Parathyroid adenoma (tissue), 2 donors: ENCODE measurements at regions not wholly inside any gene's neighbourhood (a gene's known extent, or its start where the extent isn't known, plus 50 kb on each side); places are given as distances from the start of the nearest gene placed in this dataset.

Source experiments
- H2AFZ ChIP-seq: fragments of 300-600 bp; sonication (generic); one replicate; pipeline ENCODE4 v1.7.0; 2017; ENCODE audit warnings: antibody characterized with exemption, mild to moderate bottlenecking
- H3K27ac ChIP-seq: fragments of 300-600 bp; sonication (generic); one replicate; pipeline ENCODE4 v1.7.0; 2017
- H3K27me3 ChIP-seq: fragments of 300-600 bp; sonication (generic); one replicate; pipeline ENCODE4 v1.7.0; 2017; ENCODE audit warnings: low read length; ENCODE audit not compliant: control insufficient read depth, insufficient read depth
- H3K36me3 ChIP-seq: fragments of 300-600 bp; sonication (generic); one replicate; pipeline ENCODE4 v1.7.0; 2017; ENCODE audit warnings: low read length; ENCODE audit not compliant: control insufficient read depth, insufficient read depth
- H3K4me1 ChIP-seq: fragments of 300-600 bp; sonication (generic); one replicate; pipeline ENCODE4 v1.7.0; 2017; ENCODE audit warnings: control low read depth
- H3K4me2 ChIP-seq: fragments of 300-600 bp; sonication (generic); one replicate; pipeline ENCODE4 v1.7.0; 2017; ENCODE audit warnings: low read length
- H3K4me3 ChIP-seq: fragments of 300-600 bp; sonication (generic); one replicate; pipeline ENCODE4 v1.7.0; 2017; ENCODE audit warnings: low read depth, low read length
- H3K79me2 ChIP-seq: fragments of 300-600 bp; sonication (generic); one replicate; pipeline ENCODE4 v1.7.0; 2017; ENCODE audit warnings: control low read depth
- H3K9ac ChIP-seq: fragments of 300-600 bp; sonication (generic); one replicate; pipeline ENCODE4 v1.7.0; 2017; ENCODE audit warnings: mild to moderate bottlenecking
- H3K9me3 ChIP-seq: fragments of 300-600 bp; sonication (generic); one replicate; pipeline ENCODE4 v1.7.0; 2017; ENCODE audit warnings: low read length; ENCODE audit not compliant: control insufficient read depth
- TF ChIP-seq, protein P1 (sequence below): fragments of 300-600 bp; sonication (generic); IDR thresholded peaks from one replicate; pipeline ENCODE4 v1.7.0; 2017; ENCODE audit warnings: antibody characterized with exemption, mild to moderate bottlenecking
- donor health status: primary hyperparathyroidism.

DNA sequence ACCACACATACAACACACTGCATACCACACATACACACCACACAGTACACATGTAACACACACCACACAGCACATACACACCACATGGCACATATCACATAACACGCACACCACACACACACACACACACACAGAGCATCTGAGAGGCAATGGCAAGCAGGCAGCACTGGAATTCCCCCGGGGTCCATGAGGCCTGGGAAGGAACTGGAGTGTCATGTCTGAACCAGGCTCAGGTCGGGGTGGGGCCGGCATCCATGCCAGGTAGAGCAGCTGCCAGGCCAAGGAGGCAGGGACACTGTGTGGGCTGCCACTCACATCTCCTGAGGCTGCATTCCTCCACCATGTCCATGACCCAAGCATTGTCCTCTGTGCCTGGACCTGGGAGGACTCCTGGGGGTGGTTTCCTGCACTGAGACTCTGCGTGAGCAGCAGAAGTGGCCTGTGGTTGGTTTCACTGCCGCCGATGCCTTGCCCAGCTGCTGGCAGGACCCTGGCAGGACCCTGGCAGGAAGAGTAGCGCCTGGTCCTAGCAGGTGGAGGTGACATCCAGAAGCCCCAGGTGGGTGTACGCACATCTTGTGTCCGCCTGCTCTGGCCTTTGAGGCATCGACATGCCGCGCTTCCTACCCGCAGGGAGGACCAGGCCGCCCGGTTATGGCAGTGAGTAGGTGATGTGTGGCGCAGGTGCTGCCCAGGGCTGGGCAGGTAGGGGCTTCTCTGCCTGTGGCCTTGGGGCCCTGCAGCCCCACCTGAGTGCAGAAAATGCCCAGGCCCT, 1280.4 kb downstream of the TBC1D22A start:
- H3K4me2 ChIP-seq: no peak overlapping the region
- no peaks in the 10 kb centered on the region for H3K9me3 ChIP-seq
- TF ChIP-seq, protein P1, sequence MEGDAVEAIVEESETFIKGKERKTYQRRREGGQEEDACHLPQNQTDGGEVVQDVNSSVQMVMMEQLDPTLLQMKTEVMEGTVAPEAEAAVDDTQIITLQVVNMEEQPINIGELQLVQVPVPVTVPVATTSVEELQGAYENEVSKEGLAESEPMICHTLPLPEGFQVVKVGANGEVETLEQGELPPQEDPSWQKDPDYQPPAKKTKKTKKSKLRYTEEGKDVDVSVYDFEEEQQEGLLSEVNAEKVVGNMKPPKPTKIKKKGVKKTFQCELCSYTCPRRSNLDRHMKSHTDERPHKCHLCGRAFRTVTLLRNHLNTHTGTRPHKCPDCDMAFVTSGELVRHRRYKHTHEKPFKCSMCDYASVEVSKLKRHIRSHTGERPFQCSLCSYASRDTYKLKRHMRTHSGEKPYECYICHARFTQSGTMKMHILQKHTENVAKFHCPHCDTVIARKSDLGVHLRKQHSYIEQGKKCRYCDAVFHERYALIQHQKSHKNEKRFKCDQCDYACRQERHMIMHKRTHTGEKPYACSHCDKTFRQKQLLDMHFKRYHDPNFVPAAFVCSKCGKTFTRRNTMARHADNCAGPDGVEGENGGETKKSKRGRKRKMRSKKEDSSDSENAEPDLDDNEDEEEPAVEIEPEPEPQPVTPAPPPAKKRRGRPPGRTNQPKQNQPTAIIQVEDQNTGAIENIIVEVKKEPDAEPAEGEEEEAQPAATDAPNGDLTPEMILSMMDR: no peak
- no peaks in the 10 kb centered on the region for H3K79me2 ChIP-seq
- H2AFZ ChIP-seq: no peak overlapping the region
- H3K36me3 ChIP-seq: no peaks in the 10 kb centered on the region
- no peak overlapping the region for H3K9ac ChIP-seq
- no peaks in the 10 kb centered on the region for H3K27me3 ChIP-seq
- H3K27ac ChIP-seq: no peak overlapping the region
- H3K4me1 ChIP-seq: no peaks in the 10 kb centered on the region
- H3K4me3 ChIP-seq: no peak overlapping the region

DNA sequence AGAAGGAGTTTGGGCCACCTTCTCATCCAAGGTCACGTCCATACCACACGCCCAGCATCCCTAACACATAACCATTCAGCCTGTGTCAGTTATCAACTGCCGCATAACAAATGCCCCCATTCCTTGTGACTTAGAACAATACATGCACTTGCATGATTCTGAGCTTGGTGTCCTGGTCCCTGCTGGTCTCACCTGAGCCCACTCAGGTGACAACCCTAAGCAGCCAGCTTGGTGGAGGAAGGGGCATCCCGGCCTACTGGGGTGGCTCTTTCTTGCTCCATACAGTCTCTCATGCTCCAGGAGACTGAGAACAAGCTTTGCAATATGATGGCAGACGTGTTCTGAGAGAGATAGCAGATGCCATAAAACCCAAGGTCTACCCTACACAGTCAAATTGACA, 1276.9 kb downstream of the TBC1D22A start:
- Histone ChIP-seq H3K27me3 (no peaks in the 10 kb centered on the region), H3K4me2 (no peak overlapping the region)

GRCh38 chr22:48037618-48038017, 1275.2 kb downstream of the TBC1D22A start:
- H3K36me3 ChIP-seq: no peaks in the 10 kb centered on the region
- H3K4me3 ChIP-seq: no peak overlapping the region
- H3K4me2 ChIP-seq: no peak overlapping the region
- no peaks in the 10 kb centered on the region for H3K9me3 ChIP-seq
- H2AFZ ChIP-seq: no peak overlapping the region
- no peaks in the 10 kb centered on the region for H3K4me1 ChIP-seq
- TF ChIP-seq, protein P1: no peak
- no peaks in the 10 kb centered on the region for H3K79me2 ChIP-seq
- H3K9ac ChIP-seq: no peak overlapping the region
- no peaks in the 10 kb centered on the region for H3K27me3 ChIP-seq
- H3K27ac ChIP-seq: no peak overlapping the region

More for the DNA sequence above, 1276.9 kb downstream of the TBC1D22A start:
- Histone ChIP-seq H3K36me3 (no peaks in the 10 kb centered on the region), H3K4me3 (no peak overlapping the region), H3K9me3 (no peaks in the 10 kb centered on the region), H3K4me1 (no peaks in the 10 kb centered on the region), H3K27ac (no peak overlapping the region), H3K9ac (no peak overlapping the region), H3K79me2 (no peaks in the 10 kb centered on the region), H2AFZ (no peak overlapping the region)
- TF ChIP-seq, protein P1: no peak

GRCh38 chr22:48035897-48036296, 1273.4 kb downstream of the TBC1D22A start:
- TF ChIP-seq, protein P1: no peak
- no peaks in the 10 kb centered on the region for H3K27me3 ChIP-seq

GRCh38 chr22:48031589-48031988, 1269.1 kb downstream of the TBC1D22A start:
- Histone ChIP-seq H3K4me2 (no peak overlapping the region), H3K79me2 (no peaks in the 10 kb centered on the region), H2AFZ (no peak overlapping the region), H3K4me3 (no peak overlapping the region), H3K27ac (no peak overlapping the region), H3K36me3 (no peaks in the 10 kb centered on the region), H3K4me1 (no peaks in the 10 kb centered on the region), H3K9me3 (no peaks in the 10 kb centered on the region), H3K27me3 (no peaks in the 10 kb centered on the region), H3K9ac (no peak overlapping the region)
- TF ChIP-seq, protein P1: no peak

More at GRCh38 chr22:48035897-48036296, 1273.4 kb downstream of the TBC1D22A start:
- H3K4me1 ChIP-seq: no peaks in the 10 kb centered on the region
- H2AFZ ChIP-seq: no peak overlapping the region
- no peak overlapping the region for H3K27ac ChIP-seq
- no peaks in the 10 kb centered on the region for H3K9me3 ChIP-seq
- no peaks in the 10 kb centered on the region for H3K36me3 ChIP-seq
- H3K9ac ChIP-seq: no peak overlapping the region
- no peak overlapping the region for H3K4me3 ChIP-seq
- H3K4me2 ChIP-seq: no peak overlapping the region
- H3K79me2 ChIP-seq: no peaks in the 10 kb centered on the region
